ENCODE measurements at regions not wholly inside any gene's neighbourhood (a gene's known extent, or its start where the extent isn't known, plus 50 kb on each side); places are given as distances from the start of the nearest gene placed in this dataset.

DNA sequence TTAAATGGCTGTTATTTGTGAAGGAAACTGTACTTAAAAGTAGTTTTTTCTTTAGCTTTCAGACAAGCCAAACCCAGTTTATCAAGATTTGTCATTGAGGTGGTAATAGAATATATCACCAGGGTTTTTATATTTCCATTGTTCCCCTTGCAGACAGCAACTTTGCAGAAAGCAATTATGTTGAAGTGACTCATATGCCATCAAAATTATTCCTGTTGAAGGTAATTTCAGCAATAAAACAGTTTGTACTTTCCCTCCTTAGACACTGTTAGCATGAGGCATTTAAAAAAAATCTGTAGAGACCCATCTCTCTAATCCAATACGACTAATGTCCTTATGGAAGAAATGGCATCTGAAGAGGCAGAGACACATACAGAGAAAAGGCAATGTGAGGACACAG, 219.0 kb downstream of the NFKBIZ start:
- H3K27me3 ChIP-seq (ENCODE audit: control insufficient read depth, insufficient read depth, low read length): no peaks in the 10 kb centered on the region
- ChIA-PET CTCF (interaction anchor here (0.6 to 1.9 kb wide), 2 partner anchors 9 to 38 kb away, joined by 3 to 5 read pairs; no protein-coding TSS in a partner anchor), POLR2A (no interaction called here)
- H3K36me3 ChIP-seq (ENCODE audit: control insufficient read depth, insufficient read depth, low read length): no peaks in the 10 kb centered on the region
- TF ChIP-seq, protein P1, sequence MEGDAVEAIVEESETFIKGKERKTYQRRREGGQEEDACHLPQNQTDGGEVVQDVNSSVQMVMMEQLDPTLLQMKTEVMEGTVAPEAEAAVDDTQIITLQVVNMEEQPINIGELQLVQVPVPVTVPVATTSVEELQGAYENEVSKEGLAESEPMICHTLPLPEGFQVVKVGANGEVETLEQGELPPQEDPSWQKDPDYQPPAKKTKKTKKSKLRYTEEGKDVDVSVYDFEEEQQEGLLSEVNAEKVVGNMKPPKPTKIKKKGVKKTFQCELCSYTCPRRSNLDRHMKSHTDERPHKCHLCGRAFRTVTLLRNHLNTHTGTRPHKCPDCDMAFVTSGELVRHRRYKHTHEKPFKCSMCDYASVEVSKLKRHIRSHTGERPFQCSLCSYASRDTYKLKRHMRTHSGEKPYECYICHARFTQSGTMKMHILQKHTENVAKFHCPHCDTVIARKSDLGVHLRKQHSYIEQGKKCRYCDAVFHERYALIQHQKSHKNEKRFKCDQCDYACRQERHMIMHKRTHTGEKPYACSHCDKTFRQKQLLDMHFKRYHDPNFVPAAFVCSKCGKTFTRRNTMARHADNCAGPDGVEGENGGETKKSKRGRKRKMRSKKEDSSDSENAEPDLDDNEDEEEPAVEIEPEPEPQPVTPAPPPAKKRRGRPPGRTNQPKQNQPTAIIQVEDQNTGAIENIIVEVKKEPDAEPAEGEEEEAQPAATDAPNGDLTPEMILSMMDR (IDR thresholded peaks at IDR 0.05; ENCODE audit: insufficient read depth, low read depth, low read length): no peak
- DNase-seq (ENCODE audit: low read depth): no peak
- no peak overlapping the region for H3K4me3 ChIP-seq (ENCODE audit: low read depth, low read length)

DNA sequence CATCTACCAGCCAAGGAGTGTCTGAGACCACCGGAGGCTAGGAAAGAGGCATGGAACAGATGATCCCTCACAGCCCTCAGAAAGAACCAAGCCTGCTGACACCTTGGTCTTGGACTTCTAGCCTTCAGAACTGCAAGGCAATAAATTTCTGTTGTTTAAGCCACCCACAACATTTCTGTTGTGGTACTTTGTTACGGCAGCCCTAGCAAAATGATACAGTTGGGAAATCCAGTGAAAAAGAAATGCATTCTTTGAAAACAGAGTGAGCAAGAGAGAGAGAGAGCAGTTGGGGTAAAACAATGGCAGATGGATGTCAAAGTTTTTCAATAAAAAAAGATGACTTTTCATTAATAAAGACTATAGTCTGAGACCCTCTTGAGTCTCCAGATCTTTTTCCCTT, 219.4 kb downstream of the NFKBIZ start:
- no peak overlapping the region for H3K4me3 ChIP-seq (ENCODE audit: low read depth, low read length)
- ChIA-PET POLR2A (no interaction called here), CTCF (interaction anchor here (1.9 kb wide), 1 partner anchor 10 kb away, joined by 5 read pairs; no protein-coding TSS in a partner anchor)
- no peaks in the 10 kb centered on the region for H3K27me3 ChIP-seq (ENCODE audit: control insufficient read depth, insufficient read depth, low read length)
- TF ChIP-seq, protein P1 (IDR thresholded peaks at IDR 0.05; ENCODE audit: insufficient read depth, low read depth, low read length): no peak
- no peaks in the 10 kb centered on the region for H3K36me3 ChIP-seq (ENCODE audit: control insufficient read depth, insufficient read depth, low read length)
- DNase-seq (ENCODE audit: low read depth): no peak

DNA sequence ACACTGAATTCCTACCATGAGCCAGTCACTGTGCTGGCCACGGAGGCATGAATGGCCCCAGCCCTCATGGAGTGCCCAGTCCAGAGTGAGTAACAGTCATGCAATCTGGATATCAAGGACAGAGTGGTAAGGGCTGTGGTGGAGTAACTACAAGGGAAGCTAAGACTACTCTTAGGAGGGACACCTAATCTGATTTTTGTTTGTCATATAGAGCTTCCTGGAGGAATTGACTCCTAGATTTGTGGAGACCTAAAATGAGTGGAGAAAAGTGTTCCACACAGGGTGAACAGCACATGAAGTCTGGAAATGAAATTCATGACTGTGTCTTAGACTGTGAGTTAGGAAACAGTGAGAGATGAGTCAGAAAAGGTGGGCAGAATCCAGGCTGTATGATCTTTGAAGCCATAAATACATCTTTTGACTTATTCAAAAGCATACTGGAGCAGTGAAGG, 219.9 kb downstream of the NFKBIZ start:
- ChIA-PET POLR2A (no interaction called here), CTCF (no interaction called here)
- Histone ChIP-seq H3K4me3 (ENCODE audit: low read depth, low read length) (no peak overlapping the region), H3K36me3 (ENCODE audit: control insufficient read depth, insufficient read depth, low read length) (no peaks in the 10 kb centered on the region), H3K27me3 (ENCODE audit: control insufficient read depth, insufficient read depth, low read length) (no peaks in the 10 kb centered on the region)
- TF ChIP-seq, protein P1 (IDR thresholded peaks at IDR 0.05; ENCODE audit: insufficient read depth, low read depth, low read length): no peak
- no peak for DNase-seq (ENCODE audit: low read depth)

DNA sequence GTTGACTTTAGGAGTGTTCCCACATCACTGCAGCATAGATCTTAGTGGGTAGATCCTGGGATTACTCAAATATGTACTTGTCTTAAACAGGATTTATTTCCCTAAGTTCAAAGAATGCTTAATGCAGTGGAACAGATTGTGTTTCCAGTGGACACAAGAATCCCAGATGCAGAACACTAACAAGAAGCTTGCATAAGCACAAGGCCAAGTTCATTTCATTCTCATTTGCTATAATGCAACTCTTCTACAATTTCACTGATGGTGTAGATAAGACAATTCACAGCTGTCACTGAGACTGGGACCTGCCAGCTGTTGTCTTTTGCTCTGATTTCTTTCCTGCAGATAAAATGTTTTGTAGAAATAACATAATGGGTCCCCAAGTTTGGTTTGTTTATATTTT, 225.6 kb downstream of the NFKBIZ start:
- POLR2A ChIA-PET: no interaction called here
- TF ChIP-seq, protein P1 (IDR thresholded peaks at IDR 0.05; ENCODE audit: insufficient read depth, low read depth, low read length): no peak
- H3K27me3 ChIP-seq (ENCODE audit: control insufficient read depth, insufficient read depth, low read length): no peaks in the 10 kb centered on the region
- no peaks in the 10 kb centered on the region for H3K36me3 ChIP-seq (ENCODE audit: control insufficient read depth, insufficient read depth, low read length)
- CTCF ChIA-PET: no interaction called here
- H3K4me3 ChIP-seq (ENCODE audit: low read depth, low read length): no peak overlapping the region
- no peak for DNase-seq (ENCODE audit: low read depth)

DNA sequence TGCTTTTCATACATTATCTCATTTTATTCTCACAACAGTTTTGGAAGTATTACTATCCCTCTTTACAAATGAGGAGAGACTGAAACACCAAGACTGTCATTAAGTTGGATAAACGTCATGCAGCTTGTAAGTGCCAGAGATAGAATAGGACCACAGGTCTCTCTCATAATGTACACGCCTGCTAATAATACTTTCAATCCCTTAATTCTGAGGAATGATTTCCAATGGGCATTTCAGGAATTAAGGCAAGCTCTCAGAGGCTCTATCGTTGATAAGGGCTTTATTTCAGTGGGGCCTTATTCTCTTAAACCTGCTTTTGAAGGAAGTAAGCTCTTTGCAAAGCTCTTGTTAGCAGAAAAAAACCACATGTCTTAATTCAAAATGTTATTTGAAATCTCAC, 229.1 kb downstream of the NFKBIZ start:
- H3K27me3 ChIP-seq (ENCODE audit: control insufficient read depth, insufficient read depth, low read length): no peaks in the 10 kb centered on the region
- no peaks in the 10 kb centered on the region for H3K36me3 ChIP-seq (ENCODE audit: control insufficient read depth, insufficient read depth, low read length)
- ChIA-PET CTCF (no interaction called here), POLR2A (no interaction called here)
- no peak overlapping the region for H3K4me3 ChIP-seq (ENCODE audit: low read depth, low read length)
- DNase-seq (ENCODE audit: low read depth): no peak
- TF ChIP-seq, protein P1 (IDR thresholded peaks at IDR 0.05; ENCODE audit: insufficient read depth, low read depth, low read length): no peak

All from BJ (cell line).